ENCODE measurements at regions not wholly inside any gene's neighbourhood (a gene's known extent, or its start where the extent isn't known, plus 50 kb on each side); places are given as distances from the start of the nearest gene placed in this dataset.

DNA sequence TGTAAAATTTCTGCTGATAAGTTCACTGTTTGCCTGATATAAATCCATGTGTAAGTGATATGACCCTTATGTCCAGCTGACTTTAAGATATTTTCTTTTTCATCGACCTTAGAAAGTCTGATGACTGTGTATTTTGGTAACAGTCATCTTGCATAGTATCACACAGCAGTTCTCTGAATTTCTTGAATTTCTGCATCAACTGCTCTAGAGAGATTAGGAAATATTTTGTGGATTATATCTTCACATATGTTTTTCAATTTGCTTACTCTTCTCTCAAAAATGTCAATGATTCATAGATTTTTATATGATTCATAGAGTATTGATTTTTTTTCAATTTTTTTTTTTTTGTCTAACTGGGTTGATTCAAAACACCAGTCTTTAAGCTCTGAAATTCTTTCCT lies 945.3 kb downstream of the TRIB2 start:
- Histone ChIP-seq H3F3A (replicated peaks; ENCODE audit: low read depth) (no peaks in the 10 kb centered on the region), H3K9me2 (ENCODE audit: insufficient read depth) (no peaks in the 10 kb centered on the region), H3K79me2 (replicated peaks; ENCODE audit: insufficient read depth) (no peaks in the 10 kb centered on the region), H2AFZ (no peak overlapping the region), H3K27ac (ENCODE audit: low read depth) (no peak overlapping the region), H3K4me2 (no peak overlapping the region), H3K4me1 (ENCODE audit: insufficient read depth) (no peaks in the 10 kb centered on the region), H3K36me3 (ENCODE audit: insufficient read depth) (no peaks in the 10 kb centered on the region), H3K27me3 (ENCODE audit: insufficient read depth) (no peaks in the 10 kb centered on the region), H3K4me3 (no peak overlapping the region), H4K20me1 (replicated peaks; ENCODE audit: insufficient read depth) (no peaks in the 10 kb centered on the region)
- Mint-ChIP-seq H3K9me3 (no peaks in the 10 kb centered on the region), H3K27ac (no peak overlapping the region), H3K4me1 (no peaks in the 10 kb centered on the region), H3K27me3 (ENCODE audit: insufficient read depth, low read depth, poor library complexity) (no peaks in the 10 kb centered on the region), H3K4me3 (no peak overlapping the region), H3K36me3 (ENCODE audit: low read depth) (no peaks in the 10 kb centered on the region)
- ATAC-seq (no peak), DNase-seq (ENCODE audit: low spot score) (no peak)
- TF ChIP-seq, protein P1, sequence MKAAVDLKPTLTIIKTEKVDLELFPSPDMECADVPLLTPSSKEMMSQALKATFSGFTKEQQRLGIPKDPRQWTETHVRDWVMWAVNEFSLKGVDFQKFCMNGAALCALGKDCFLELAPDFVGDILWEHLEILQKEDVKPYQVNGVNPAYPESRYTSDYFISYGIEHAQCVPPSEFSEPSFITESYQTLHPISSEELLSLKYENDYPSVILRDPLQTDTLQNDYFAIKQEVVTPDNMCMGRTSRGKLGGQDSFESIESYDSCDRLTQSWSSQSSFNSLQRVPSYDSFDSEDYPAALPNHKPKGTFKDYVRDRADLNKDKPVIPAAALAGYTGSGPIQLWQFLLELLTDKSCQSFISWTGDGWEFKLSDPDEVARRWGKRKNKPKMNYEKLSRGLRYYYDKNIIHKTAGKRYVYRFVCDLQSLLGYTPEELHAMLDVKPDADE (IDR thresholded peaks at IDR 0.05), result no peak
- TF ChIP-seq, protein P2, sequence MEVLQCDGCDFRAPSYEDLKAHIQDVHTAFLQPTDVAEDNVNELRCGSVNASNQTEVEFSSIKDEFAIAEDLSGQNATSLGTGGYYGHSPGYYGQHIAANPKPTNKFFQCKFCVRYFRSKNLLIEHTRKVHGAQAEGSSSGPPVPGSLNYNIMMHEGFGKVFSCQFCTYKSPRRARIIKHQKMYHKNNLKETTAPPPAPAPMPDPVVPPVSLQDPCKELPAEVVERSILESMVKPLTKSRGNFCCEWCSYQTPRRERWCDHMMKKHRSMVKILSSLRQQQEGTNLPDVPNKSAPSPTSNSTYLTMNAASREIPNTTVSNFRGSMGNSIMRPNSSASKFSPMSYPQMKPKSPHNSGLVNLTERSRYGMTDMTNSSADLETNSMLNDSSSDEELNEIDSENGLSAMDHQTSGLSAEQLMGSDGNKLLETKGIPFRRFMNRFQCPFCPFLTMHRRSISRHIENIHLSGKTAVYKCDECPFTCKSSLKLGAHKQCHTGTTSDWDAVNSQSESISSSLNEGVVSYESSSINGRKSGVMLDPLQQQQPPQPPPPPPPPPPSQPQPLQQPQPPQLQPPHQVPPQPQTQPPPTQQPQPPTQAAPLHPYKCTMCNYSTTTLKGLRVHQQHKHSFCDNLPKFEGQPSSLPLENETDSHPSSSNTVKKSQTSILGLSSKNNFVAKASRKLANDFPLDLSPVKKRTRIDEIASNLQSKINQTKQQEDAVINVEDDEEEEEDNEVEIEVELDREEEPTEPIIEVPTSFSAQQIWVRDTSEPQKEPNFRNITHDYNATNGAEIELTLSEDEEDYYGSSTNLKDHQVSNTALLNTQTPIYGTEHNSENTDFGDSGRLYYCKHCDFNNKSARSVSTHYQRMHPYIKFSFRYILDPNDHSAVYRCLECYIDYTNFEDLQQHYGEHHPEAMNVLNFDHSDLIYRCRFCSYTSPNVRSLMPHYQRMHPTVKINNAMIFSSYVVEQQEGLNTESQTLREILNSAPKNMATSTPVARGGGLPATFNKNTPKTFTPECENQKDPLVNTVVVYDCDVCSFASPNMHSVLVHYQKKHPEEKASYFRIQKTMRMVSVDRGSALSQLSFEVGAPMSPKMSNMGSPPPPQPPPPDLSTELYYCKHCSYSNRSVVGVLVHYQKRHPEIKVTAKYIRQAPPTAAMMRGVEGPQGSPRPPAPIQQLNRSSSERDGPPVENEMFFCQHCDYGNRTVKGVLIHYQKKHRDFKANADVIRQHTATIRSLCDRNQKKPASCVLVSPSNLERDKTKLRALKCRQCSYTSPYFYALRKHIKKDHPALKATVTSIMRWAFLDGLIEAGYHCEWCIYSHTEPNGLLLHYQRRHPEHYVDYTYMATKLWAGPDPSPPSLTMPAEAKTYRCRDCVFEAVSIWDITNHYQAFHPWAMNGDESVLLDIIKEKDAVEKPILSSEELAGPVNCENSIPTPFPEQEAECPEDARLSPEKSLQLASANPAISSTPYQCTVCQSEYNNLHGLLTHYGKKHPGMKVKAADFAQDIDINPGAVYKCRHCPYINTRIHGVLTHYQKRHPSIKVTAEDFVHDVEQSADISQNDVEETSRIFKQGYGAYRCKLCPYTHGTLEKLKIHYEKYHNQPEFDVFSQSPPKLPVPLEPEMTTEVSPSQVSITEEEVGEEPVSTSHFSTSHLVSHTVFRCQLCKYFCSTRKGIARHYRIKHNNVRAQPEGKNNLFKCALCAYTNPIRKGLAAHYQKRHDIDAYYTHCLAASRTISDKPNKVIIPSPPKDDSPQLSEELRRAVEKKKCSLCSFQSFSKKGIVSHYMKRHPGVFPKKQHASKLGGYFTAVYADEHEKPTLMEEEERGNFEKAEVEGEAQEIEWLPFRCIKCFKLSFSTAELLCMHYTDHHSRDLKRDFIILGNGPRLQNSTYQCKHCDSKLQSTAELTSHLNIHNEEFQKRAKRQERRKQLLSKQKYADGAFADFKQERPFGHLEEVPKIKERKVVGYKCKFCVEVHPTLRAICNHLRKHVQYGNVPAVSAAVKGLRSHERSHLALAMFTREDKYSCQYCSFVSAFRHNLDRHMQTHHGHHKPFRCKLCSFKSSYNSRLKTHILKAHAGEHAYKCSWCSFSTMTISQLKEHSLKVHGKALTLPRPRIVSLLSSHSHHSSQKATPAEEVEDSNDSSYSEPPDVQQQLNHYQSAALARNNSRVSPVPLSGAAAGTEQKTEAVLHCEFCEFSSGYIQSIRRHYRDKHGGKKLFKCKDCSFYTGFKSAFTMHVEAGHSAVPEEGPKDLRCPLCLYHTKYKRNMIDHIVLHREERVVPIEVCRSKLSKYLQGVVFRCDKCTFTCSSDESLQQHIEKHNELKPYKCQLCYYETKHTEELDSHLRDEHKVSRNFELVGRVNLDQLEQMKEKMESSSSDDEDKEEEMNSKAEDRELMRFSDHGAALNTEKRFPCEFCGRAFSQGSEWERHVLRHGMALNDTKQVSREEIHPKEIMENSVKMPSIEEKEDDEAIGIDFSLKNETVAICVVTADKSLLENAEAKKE (CRISPR knock-in tag; IDR thresholded peaks at IDR 0.05), result no peak
- TF ChIP-seq, protein P3, sequence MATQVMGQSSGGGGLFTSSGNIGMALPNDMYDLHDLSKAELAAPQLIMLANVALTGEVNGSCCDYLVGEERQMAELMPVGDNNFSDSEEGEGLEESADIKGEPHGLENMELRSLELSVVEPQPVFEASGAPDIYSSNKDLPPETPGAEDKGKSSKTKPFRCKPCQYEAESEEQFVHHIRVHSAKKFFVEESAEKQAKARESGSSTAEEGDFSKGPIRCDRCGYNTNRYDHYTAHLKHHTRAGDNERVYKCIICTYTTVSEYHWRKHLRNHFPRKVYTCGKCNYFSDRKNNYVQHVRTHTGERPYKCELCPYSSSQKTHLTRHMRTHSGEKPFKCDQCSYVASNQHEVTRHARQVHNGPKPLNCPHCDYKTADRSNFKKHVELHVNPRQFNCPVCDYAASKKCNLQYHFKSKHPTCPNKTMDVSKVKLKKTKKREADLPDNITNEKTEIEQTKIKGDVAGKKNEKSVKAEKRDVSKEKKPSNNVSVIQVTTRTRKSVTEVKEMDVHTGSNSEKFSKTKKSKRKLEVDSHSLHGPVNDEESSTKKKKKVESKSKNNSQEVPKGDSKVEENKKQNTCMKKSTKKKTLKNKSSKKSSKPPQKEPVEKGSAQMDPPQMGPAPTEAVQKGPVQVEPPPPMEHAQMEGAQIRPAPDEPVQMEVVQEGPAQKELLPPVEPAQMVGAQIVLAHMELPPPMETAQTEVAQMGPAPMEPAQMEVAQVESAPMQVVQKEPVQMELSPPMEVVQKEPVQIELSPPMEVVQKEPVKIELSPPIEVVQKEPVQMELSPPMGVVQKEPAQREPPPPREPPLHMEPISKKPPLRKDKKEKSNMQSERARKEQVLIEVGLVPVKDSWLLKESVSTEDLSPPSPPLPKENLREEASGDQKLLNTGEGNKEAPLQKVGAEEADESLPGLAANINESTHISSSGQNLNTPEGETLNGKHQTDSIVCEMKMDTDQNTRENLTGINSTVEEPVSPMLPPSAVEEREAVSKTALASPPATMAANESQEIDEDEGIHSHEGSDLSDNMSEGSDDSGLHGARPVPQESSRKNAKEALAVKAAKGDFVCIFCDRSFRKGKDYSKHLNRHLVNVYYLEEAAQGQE (IDR thresholded peaks at IDR 0.05; ENCODE audit: unreplicated experiment), result no peak
- TF ChIP-seq EZH2phosphoT487 (IDR thresholded peaks at IDR 0.05; ENCODE audit: unreplicated experiment) (no peak), POLR2AphosphoS5 (IDR thresholded peaks at IDR 0.05; ENCODE audit: low read depth) (no peak)
